HG02623 (cell line): ENCODE measurements at regions not wholly inside any gene's neighbourhood (a gene's known extent, or its start where the extent isn't known, plus 50 kb on each side); places are given as distances from the start of the nearest gene placed in this dataset.
"Not testable (repeated sequence)": the region's sequence is repeated elsewhere in the genome, so short reads cannot be mapped to it uniquely, and the experiment has no call there.

Source experiments
- ATAC-seq: cut with Tn5 transposase; IDR thresholded peaks from one replicate; pipeline ENCODE4 v1.9.1; 2021; ENCODE audit warnings: moderate library complexity; ENCODE audit not compliant: unreplicated experiment

- ATAC-seq: no peak
These were observed 611.6 kb upstream of the ADGRL3 start for GRCh38 chr4:60588556-60588955.

GRCh38 chr4:60589425-60589824 lies 610.7 kb upstream of the ADGRL3 start:
- ATAC-seq: no peak

- ATAC-seq: no peak
These were observed 610.0 kb upstream of the ADGRL3 start for GRCh38 chr4:60590116-60590515.

GRCh38 chr4:60605646-60606354 lies 594.3 kb upstream of the ADGRL3 start:
- no peak for ATAC-seq

- no peak for ATAC-seq
These were observed 588.2 kb upstream of the ADGRL3 start for GRCh38 chr4:60611762-60612496.

GRCh38 chr4:60617731-60618130 lies 582.4 kb upstream of the ADGRL3 start:
- no peak for ATAC-seq

GRCh38 chr4:60619531-60620305 lies 580.4 kb upstream of the ADGRL3 start:
- ATAC-seq: no peak

- no peak for ATAC-seq
These were observed 562.1 kb upstream of the ADGRL3 start for GRCh38 chr4:60637976-60638375.

GRCh38 chr4:60648774-60649173 lies 551.4 kb upstream of the ADGRL3 start:
- ATAC-seq: no peak

- ATAC-seq: no peak
These were observed 547.2 kb upstream of the ADGRL3 start for GRCh38 chr4:60652933-60653332.

- ATAC-seq: no peak
These were observed 544.8 kb upstream of the ADGRL3 start for GRCh38 chr4:60655356-60655755.

GRCh38 chr4:60656171-60656570 lies 544.0 kb upstream of the ADGRL3 start:
- no peak for ATAC-seq

GRCh38 chr4:60657041-60657440 lies 543.1 kb upstream of the ADGRL3 start:
- ATAC-seq: no peak

- ATAC-seq: no peak
These were observed 542.3 kb upstream of the ADGRL3 start for GRCh38 chr4:60657807-60658206.

GRCh38 chr4:60663769-60664168 lies 536.4 kb upstream of the ADGRL3 start:
- no peak for ATAC-seq

- no peak for ATAC-seq
These were observed 517.2 kb upstream of the ADGRL3 start for GRCh38 chr4:60682901-60683300.

- no peak for ATAC-seq
These were observed 516.8 kb upstream of the ADGRL3 start for GRCh38 chr4:60683357-60683756.

GRCh38 chr4:60683973-60684372 lies 516.2 kb upstream of the ADGRL3 start:
- no peak for ATAC-seq

GRCh38 chr4:60696062-60696461 lies 504.1 kb upstream of the ADGRL3 start:
- not testable (repeated sequence) for ATAC-seq

- no peak for ATAC-seq
These were observed 491.1 kb upstream of the ADGRL3 start for GRCh38 chr4:60709061-60709460.

GRCh38 chr4:60718874-60719273 lies 481.3 kb upstream of the ADGRL3 start:
- ATAC-seq: no peak

- ATAC-seq: no peak
These were observed 478.4 kb upstream of the ADGRL3 start for GRCh38 chr4:60721685-60722084.
